Activated CD8-positive, alpha-beta T cell treated with anti-CD3 and anti-CD28 coated beads, Interleukin-2, amount 10 ng/mL, durations not matched to agents 7 days and 5 days (primary cell): ENCODE measurements at regions not wholly inside any gene's neighbourhood (a gene's known extent, or its start where the extent isn't known, plus 50 kb on each side); places are given as distances from the start of the nearest gene placed in this dataset.

Experiments
- ATAC-seq: fragments of 150-1000 bp; cut with Tn5 transposase; one replicate; pipeline ENCODE4 v1.10.0; 2021; ENCODE audit warnings: moderate library complexity
- CTCF ChIA-PET: fragments of 350-600 bp; sonication (Branson Sonifier 250); formaldehyde crosslinking; loops from one replicate; lab custom pipeline; 2021; ENCODE audit warnings: antibody characterized with exemption; lab: Charles Lee
- POLR2A ChIA-PET: fragments of 350-600 bp; sonication (Branson Sonifier 250); formaldehyde crosslinking; loops from one replicate; lab custom pipeline; 2021; ENCODE audit warnings: antibody characterized with exemption; lab: Charles Lee
- DNase-seq: peaks from one replicate; pipeline ENCODE4 v3.0.0-alpha.2; 2020
- H3K27ac Mint-ChIP-seq: one replicate; pipeline ENCODE4 v1.8.0; 2021; ENCODE audit warnings: mild to moderate bottlenecking, mixed read lengths
- H3K27me3 Mint-ChIP-seq: one replicate; pipeline ENCODE4 v1.8.0; 2021; ENCODE audit warnings: low read depth, mixed read lengths
- H3K36me3 Mint-ChIP-seq: one replicate; pipeline ENCODE4 v1.8.0; 2021; ENCODE audit warnings: low read depth, mixed read lengths
- H3K4me1 Mint-ChIP-seq: one replicate; pipeline ENCODE4 v1.8.0; 2021; ENCODE audit warnings: low read depth, mixed read lengths
- H3K4me3 Mint-ChIP-seq: one replicate; pipeline ENCODE4 v1.8.0; 2021; ENCODE audit warnings: mild to moderate bottlenecking, mixed read lengths
- H3K9me3 Mint-ChIP-seq: one replicate; pipeline ENCODE4 v1.8.0; 2022; ENCODE audit warnings: mixed read lengths; ENCODE audit not compliant: insufficient read depth

DNA sequence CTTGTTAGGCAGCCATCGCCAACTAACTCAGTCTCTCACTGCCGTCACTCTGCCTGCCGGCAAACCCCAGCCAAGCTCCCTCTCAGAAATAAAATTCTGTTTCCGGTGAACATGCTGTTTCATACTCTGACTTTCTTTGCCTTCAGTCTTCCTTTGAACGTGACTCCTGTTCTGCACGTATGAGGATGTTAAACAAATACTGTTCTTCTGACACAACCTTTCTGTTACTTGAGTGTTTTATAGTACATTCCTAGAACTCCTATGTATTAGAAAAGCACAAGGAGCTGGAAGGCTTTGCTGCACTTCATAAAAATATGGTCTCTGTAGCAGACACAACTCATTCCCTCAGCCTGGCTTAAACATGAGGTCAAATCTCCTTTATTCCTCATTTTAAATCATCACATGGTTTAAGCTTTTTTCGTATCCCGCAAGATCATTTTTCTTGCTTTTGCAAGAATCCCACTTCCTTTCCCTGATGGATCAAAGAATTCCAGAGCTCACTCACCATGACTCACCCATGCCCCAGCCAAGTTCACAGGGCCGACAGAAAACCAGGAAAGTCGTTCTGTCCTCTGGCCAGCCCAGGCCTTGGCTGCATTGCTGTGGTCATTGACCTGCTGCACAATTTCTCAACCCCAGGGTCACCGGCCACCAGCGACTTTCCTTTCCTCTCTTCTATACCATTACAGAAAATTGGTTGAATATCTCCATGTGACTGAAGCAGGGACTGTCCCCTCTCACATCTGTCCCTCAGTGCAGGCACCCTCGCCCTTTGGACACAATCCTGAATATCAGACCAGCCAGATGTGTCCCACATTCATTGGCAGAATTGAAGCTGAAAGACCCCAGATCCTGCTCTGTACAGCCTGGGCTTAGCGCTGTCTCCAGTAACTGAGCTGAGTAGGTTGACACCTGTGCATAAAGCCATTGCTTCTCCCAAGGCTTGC lies 183.1 kb upstream of the ARL4C start:
- ATAC-seq (no peak), DNase-seq (no peak)
- ChIA-PET POLR2A (no interaction called here), CTCF (no interaction called here)
- Mint-ChIP-seq H3K27ac (no peak overlapping the region), H3K4me3 (no peak overlapping the region), H3K27me3 (peaks cover 12% of the 10 kb centered on the region), H3K36me3 (no peaks in the 10 kb centered on the region), H3K4me1 (no peaks in the 10 kb centered on the region), H3K9me3 (no peaks in the 10 kb centered on the region)

DNA sequence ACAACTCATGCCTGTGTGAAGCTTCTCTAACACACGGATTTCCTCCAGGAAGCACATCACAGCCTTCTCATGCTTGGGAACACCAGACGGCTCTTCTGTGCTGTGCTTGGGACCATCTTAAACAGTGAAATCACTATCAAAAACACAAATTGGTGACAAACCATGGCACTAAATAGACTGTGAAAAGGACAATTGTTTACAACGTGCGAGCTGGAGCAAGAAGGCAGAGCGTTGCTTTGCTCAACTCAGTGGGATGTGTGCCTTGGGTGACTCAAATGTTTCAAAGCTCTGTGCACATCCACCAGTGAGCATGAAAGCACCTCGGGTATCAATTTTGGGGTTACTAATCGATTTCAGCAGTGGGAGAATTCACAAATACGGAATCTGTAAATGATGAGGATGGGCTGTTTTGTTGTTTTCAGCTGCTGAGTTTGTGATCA lies 182.4 kb upstream of the ARL4C start:
- no peaks in the 10 kb centered on the region for H3K36me3 Mint-ChIP-seq
- no peaks in the 10 kb centered on the region for H3K9me3 Mint-ChIP-seq
- no peaks in the 10 kb centered on the region for H3K4me1 Mint-ChIP-seq
- no peak for DNase-seq
- no peak overlapping the region for H3K4me3 Mint-ChIP-seq
- peaks cover 9% of the 10 kb centered on the region for H3K27me3 Mint-ChIP-seq
- no peak overlapping the region for H3K27ac Mint-ChIP-seq
- ATAC-seq, result no peak
- CTCF ChIA-PET, result no interaction called here
- POLR2A ChIA-PET, result no interaction called here

DNA sequence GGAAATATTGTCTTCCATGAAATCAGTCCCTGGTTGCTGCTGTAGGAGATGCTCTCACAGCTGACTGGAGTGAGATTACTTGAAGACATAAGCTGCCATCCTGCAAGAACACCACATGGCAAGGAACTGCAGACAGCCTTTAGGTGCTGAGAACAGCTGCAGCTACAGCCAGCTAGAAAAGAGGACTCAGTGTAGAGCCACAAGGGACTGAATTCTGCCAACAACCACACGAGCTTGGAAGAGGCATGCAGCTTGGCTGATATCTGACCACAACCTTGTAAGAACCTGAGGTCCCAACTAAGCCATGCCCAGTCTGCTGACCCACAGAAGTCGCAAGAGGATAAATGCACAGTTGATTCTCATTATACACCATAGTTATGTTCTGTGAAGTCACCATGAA lies 181.8 kb upstream of the ARL4C start:
- Mint-ChIP-seq H3K27me3 (peaks cover 7% of the 10 kb centered on the region), H3K36me3 (no peaks in the 10 kb centered on the region), H3K9me3 (no peaks in the 10 kb centered on the region), H3K4me1 (no peaks in the 10 kb centered on the region), H3K27ac (no peak overlapping the region), H3K4me3 (no peak overlapping the region)
- no peak for DNase-seq
- CTCF ChIA-PET, result no interaction called here
- ATAC-seq, result no peak
- POLR2A ChIA-PET, result no interaction called here

DNA sequence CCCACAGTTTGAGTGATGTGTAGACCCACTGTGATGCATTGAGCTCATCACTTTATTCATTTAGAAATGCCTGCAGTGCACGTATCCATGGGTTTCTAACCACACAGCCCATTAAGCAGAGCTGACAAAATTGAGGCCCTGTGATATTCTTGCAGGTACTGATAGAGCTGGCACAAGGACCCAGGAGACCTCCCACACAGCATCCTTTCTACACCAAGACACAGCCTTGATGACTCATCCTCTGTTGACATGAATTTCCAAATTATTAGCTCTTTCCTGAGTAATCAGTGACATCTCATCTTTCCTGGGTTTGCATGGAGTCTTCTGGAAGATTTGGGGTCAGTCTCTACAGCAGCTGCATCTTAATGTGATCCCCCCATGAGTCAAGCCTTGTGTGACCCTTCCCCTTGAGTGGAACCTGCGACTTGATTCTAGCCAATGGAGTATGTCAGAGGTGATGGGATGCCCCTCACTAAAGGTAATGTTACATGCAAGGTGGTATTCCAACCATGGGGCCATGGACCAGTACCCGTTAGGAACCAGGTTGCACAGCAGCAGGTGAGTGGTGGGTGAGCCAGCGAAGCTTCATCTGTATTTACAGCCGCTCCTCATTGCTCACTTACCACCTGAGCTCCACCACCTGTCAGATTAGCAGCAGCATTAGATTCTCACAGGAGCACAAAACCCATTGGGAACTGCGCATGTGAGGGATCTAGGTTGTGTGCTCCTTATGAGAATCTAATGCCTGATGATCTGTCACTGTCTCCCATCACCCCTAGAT lies 181.1 kb upstream of the ARL4C start:
- Mint-ChIP-seq H3K4me1 (no peaks in the 10 kb centered on the region), H3K9me3 (no peaks in the 10 kb centered on the region), H3K27me3 (peaks cover 4% of the 10 kb centered on the region), H3K36me3 (no peaks in the 10 kb centered on the region), H3K4me3 (no peak overlapping the region), H3K27ac (no peak overlapping the region)
- ATAC-seq (no peak), DNase-seq (no peak)
- ChIA-PET POLR2A (no interaction called here), CTCF (no interaction called here)

DNA sequence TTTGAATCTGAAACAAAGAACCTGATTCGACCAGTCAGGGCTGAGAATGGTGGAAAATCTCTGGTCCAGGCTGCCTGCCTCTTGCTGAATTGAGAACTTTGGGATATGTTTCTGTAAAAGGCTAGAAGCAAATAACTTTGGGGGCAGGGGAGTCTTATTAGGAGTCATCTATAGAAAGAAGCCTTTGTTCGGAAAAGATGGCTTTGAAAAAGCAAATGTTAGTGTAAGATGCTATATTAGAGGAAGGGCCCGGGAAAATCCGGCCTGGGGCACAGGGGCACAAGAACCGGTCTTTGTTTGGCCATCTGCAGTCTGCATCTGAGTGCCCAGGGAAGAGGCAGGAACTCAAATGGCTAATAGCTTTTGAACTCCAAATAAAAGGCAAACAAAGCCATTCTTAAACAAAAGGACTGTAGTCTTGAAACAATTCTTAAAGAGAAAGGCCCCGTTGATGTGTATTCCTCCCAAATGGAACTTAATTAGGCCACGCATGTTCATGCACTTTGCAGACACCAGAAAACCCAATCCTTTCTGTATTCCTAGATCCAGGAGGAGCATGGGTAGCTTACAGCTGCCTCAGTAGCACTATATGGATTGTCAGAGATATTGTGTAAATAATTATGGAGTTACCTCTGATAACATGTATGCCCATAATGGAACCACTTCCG lies 180.0 kb upstream of the ARL4C start:
- POLR2A ChIA-PET, result no interaction called here
- Mint-ChIP-seq H3K4me3 (no peak overlapping the region), H3K36me3 (no peaks in the 10 kb centered on the region), H3K27me3 (no peaks in the 10 kb centered on the region), H3K27ac (no peak overlapping the region), H3K4me1 (no peaks in the 10 kb centered on the region), H3K9me3 (no peaks in the 10 kb centered on the region)
- CTCF ChIA-PET, result no interaction called here
- DNase-seq (no peak), ATAC-seq (no peak)

DNA sequence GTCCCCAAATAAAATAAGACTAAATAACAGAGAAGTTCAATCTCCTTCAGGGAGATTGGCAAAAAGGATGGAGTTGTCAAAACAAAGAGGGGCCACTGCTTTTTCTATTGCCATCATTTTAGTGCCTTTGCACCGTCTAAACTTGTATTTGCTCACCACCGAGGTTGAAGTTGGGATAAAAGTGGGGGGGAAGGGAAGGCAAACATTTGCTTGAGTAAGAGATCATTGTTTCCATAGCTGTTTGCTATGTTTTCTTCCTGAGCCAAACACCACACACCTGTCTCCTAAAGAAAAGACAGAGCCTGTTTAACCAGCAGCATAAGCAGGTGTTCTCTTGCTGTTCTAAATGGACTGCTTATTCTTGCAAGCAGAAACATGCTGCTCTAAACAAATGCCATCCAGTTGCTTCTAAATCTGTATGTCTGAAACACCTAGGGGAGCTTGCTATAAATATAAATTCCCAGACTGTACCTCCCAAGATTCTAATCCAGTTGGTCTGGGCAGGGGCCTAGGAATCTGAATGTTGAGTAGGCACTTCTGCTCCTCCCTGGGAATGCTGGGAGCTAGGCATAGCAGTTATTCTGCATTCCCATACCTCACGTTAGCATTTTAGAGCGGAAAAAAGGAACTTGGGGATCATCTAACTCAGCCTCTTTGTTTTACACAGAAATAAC lies 179.4 kb upstream of the ARL4C start:
- Mint-ChIP-seq H3K4me1 (no peaks in the 10 kb centered on the region), H3K36me3 (no peaks in the 10 kb centered on the region), H3K4me3 (no peak overlapping the region), H3K27ac (no peak overlapping the region), H3K9me3 (no peaks in the 10 kb centered on the region), H3K27me3 (no peaks in the 10 kb centered on the region)
- DNase-seq (no peak), ATAC-seq (no peak)
- POLR2A ChIA-PET, result no interaction called here
- CTCF ChIA-PET, result no interaction called here

DNA sequence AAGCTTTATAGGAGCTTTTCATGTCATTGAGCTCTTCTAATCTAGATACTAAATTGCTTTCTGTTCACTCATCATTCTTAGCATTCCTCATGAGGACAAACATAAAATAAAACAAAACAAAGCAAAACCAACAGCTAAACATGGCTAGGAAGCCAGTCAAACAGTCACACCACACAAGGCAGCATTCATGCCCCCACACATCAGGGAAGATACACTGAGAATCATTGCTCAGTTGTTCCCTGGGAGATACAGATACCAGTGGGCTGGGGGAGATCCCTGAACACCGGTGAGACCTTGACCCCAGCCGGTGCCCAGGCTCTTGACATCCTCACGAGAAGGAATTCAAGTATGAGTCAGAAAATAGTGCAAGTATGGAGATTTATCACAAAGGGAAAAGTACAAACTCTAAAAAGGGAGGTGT lies 177.9 kb upstream of the ARL4C start:
- ATAC-seq, result no peak
- ChIA-PET CTCF (no interaction called here), POLR2A (no interaction called here)
- Mint-ChIP-seq H3K27ac (no peak overlapping the region), H3K4me1 (no peaks in the 10 kb centered on the region), H3K9me3 (no peaks in the 10 kb centered on the region), H3K27me3 (no peaks in the 10 kb centered on the region), H3K4me3 (no peak overlapping the region), H3K36me3 (no peaks in the 10 kb centered on the region)
- DNase-seq, result no peak

DNA sequence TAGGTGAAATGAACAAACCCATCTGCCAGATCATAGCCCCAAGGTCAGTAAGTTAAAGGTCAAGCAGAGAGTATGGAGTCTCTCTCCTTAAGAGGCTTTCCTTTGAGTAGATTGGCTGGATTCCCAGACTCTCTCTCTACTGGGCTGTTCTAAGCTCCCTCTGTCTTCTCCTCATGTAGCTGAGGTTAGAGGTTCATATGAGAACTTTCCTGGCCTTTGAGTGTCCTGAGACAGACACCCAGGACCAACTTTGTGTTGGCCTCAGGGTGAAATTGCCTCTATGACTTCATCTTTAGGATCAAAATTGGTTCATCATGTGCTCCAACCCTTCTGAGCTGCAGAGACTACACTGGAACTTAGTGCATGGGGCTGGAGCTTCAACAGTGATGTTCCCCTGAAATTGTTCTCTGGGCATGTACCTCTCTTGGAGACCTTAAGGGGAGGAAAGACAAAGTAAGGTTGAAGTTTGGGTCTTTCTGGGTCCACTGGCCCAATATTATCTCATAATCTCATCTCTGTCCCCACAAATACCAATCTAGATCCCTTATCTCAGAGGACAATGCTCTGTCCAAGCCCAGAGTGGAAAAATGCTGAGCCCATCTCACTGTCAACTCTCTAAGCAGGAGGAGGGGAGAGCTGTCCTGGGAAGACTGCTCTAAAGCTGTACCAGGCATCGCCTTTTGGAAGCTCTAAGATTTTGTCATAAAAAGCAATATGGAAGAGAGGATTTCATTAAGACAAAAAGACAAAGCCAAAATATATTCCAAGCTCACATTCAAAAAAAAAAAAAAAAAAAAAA lies 177.3 kb upstream of the ARL4C start:
- no peak overlapping the region for H3K4me3 Mint-ChIP-seq
- no peaks in the 10 kb centered on the region for H3K27me3 Mint-ChIP-seq
- H3K27ac Mint-ChIP-seq, result no peak overlapping the region
- ChIA-PET CTCF (no interaction called here), POLR2A (no interaction called here)
- H3K9me3 Mint-ChIP-seq, result no peaks in the 10 kb centered on the region
- H3K36me3 Mint-ChIP-seq, result no peaks in the 10 kb centered on the region
- ATAC-seq (no peak), DNase-seq (no peak)
- no peaks in the 10 kb centered on the region for H3K4me1 Mint-ChIP-seq

DNA sequence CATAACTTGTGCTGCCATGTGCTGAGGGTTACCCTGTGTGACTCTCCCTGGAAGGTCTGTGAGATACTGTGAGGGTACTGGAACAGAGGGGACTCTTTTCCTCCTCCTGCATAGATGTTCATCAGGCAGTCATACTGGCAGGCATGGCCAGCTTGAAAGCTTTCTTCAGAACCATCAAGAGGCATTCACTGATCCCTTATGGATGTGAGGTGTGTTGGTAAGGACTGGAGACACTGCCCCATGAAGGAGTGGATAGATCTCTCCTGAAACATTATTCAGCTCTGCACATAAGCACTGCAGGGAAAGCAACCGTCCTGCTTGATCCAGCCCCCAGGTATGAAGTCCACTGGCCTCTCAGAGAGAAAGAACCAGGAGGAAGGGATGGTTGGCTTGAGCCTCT lies 176.6 kb upstream of the ARL4C start:
- Mint-ChIP-seq H3K36me3 (no peaks in the 10 kb centered on the region), H3K9me3 (no peaks in the 10 kb centered on the region), H3K27me3 (no peaks in the 10 kb centered on the region), H3K27ac (no peak overlapping the region), H3K4me3 (no peak overlapping the region), H3K4me1 (no peaks in the 10 kb centered on the region)
- no peak for ATAC-seq
- ChIA-PET POLR2A (no interaction called here), CTCF (no interaction called here)
- no peak for DNase-seq

DNA sequence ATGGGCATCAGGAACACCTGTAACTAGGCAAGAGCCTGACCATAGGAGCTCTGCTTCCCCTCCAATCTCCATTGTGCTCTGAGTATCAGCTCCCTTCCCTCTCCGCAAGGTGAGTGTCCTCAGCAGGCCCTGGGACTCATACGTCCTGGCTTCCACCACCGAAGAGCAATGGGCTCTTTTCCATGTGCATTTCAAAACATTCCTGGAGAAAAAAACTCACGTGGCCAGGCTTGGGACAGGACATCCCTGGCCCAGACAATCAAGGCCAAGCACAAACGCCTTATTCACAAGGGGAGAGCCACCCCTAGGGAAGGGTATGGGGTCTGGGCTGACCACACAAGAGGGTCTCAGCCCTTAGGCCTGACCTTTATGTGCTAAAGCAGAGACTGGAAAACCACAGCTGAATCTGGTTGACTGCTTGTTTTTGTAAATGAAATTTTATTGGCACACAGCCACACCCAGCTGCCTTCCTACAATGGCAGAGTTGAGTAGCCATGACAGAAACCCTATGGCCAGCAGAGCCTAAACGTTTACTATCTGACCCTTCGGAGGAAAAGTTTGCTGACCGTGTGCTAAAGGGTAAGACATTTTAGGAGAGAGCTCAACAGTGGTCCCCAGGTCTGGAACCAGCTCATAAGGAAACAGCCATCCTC lies 175.7 kb upstream of the ARL4C start:
- POLR2A ChIA-PET, result no interaction called here
- no peak overlapping the region for H3K27ac Mint-ChIP-seq
- no peaks in the 10 kb centered on the region for H3K4me1 Mint-ChIP-seq
- H3K9me3 Mint-ChIP-seq, result no peaks in the 10 kb centered on the region
- H3K4me3 Mint-ChIP-seq, result no peak overlapping the region
- CTCF ChIA-PET, result interaction anchor here (0.5 kb wide), 1 partner anchor 130 kb away, joined by 3 read pairs; no protein-coding TSS in a partner anchor
- H3K36me3 Mint-ChIP-seq, result no peaks in the 10 kb centered on the region
- H3K27me3 Mint-ChIP-seq, result no peaks in the 10 kb centered on the region
- no peak for ATAC-seq
- no peak for DNase-seq
